ENCODE measurements at regions not wholly inside any gene's neighbourhood (a gene's known extent, or its start where the extent isn't known, plus 50 kb on each side); places are given as distances from the start of the nearest gene placed in this dataset.

DNA sequence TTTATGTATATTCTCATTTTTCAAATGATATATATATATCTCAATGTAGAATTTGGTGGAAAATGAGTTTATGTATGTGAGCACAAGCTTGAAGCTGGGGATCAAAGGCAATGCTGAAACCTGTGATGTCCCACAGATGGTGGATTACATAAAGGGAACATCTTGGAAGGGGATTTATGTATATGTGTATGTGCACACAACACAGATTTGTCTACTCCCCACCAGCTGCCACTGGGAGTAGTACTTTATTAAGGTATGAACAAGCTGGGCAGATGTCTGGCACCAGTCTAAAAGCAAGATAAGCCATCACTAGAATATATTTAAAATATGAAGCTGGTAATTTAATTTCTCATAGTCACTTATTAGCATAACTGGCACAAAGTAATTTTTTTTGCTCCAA, 895.6 kb downstream of the SLC6A15 start:
- TF ChIP-seq, protein P1, sequence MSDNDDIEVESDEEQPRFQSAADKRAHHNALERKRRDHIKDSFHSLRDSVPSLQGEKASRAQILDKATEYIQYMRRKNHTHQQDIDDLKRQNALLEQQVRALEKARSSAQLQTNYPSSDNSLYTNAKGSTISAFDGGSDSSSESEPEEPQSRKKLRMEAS (IDR thresholded peaks at IDR 0.05) = no peak
- TF ChIP-seq, protein P2, sequence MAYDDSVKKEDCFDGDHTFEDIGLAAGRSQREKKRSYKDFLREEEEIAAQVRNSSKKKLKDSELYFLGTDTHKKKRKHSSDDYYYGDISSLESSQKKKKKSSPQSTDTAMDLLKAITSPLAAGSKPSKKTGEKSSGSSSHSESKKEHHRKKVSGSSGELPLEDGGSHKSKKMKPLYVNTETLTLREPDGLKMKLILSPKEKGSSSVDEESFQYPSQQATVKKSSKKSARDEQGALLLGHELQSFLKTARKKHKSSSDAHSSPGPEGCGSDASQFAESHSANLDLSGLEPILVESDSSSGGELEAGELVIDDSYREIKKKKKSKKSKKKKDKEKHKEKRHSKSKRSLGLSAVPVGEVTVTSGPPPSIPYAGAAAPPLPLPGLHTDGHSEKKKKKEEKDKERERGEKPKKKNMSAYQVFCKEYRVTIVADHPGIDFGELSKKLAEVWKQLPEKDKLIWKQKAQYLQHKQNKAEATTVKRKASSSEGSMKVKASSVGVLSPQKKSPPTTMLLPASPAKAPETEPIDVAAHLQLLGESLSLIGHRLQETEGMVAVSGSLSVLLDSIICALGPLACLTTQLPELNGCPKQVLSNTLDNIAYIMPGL (CRISPR knock-in tag; IDR thresholded peaks at IDR 0.05; ENCODE audit: borderline replicate concordance) = no peak
- TF ChIP-seq CEBPB (IDR thresholded peaks at IDR 0.05) = no peak
- TF ChIP-seq, protein P3, sequence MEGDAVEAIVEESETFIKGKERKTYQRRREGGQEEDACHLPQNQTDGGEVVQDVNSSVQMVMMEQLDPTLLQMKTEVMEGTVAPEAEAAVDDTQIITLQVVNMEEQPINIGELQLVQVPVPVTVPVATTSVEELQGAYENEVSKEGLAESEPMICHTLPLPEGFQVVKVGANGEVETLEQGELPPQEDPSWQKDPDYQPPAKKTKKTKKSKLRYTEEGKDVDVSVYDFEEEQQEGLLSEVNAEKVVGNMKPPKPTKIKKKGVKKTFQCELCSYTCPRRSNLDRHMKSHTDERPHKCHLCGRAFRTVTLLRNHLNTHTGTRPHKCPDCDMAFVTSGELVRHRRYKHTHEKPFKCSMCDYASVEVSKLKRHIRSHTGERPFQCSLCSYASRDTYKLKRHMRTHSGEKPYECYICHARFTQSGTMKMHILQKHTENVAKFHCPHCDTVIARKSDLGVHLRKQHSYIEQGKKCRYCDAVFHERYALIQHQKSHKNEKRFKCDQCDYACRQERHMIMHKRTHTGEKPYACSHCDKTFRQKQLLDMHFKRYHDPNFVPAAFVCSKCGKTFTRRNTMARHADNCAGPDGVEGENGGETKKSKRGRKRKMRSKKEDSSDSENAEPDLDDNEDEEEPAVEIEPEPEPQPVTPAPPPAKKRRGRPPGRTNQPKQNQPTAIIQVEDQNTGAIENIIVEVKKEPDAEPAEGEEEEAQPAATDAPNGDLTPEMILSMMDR (IDR thresholded peaks at IDR 0.05) = no peak

Data from A549 (cell line).